ENCODE measurements at regions not wholly inside any gene's neighbourhood (a gene's known extent, or its start where the extent isn't known, plus 50 kb on each side); places are given as distances from the start of the nearest gene placed in this dataset.
"Not testable (repeated sequence)": the region's sequence is repeated elsewhere in the genome, so short reads cannot be mapped to it uniquely, and the experiment has no call there.

DNA sequence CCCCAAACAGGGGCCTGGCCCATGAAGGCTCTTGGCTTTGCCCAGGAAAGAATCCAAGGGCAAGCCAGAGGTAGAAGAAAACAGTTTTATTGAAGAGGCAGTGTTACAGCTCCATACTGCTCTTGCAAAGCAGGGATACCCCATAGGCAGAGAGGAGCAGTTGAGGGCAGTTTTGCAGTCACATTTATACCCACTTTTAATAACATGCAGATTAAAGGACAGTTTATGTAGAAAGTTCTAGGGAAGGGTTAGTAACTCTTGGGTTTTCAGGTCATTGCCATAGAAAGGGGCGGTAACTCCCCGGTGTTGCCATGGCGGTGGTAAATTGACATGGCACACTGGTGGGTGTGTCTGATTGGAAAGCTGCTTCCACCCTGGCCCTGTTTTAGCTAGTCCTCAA lies 80.5 kb upstream of the GNAZ start:
- H3K9me3 ChIP-seq (replicated peaks in 1 of 3): no peaks in the 10 kb centered on the region
- no peak overlapping the region for H3K27ac ChIP-seq
- intact Hi-C loops (cut with DNase I): no loop called here
- no peak overlapping the region for H3K4me3 ChIP-seq
- WGBS, 4 donors: 86 to 96% (median 93%) methylated on average over 3 of the region's 3 CpGs
- no peaks in the 10 kb centered on the region for H3K36me3 ChIP-seq (replicated peaks in 1 of 2)
- H3K27me3 ChIP-seq: no peaks in the 10 kb centered on the region
- no peaks in the 10 kb centered on the region for H3K4me1 ChIP-seq (replicated peaks in 1 of 2)
- TF ChIP-seq, protein P1, sequence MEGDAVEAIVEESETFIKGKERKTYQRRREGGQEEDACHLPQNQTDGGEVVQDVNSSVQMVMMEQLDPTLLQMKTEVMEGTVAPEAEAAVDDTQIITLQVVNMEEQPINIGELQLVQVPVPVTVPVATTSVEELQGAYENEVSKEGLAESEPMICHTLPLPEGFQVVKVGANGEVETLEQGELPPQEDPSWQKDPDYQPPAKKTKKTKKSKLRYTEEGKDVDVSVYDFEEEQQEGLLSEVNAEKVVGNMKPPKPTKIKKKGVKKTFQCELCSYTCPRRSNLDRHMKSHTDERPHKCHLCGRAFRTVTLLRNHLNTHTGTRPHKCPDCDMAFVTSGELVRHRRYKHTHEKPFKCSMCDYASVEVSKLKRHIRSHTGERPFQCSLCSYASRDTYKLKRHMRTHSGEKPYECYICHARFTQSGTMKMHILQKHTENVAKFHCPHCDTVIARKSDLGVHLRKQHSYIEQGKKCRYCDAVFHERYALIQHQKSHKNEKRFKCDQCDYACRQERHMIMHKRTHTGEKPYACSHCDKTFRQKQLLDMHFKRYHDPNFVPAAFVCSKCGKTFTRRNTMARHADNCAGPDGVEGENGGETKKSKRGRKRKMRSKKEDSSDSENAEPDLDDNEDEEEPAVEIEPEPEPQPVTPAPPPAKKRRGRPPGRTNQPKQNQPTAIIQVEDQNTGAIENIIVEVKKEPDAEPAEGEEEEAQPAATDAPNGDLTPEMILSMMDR (IDR thresholded peaks at IDR 0.05): no peak
- TF ChIP-seq POLR2A (IDR thresholded peaks at IDR 0.05): no peak
- DNase-seq: no peak

DNA sequence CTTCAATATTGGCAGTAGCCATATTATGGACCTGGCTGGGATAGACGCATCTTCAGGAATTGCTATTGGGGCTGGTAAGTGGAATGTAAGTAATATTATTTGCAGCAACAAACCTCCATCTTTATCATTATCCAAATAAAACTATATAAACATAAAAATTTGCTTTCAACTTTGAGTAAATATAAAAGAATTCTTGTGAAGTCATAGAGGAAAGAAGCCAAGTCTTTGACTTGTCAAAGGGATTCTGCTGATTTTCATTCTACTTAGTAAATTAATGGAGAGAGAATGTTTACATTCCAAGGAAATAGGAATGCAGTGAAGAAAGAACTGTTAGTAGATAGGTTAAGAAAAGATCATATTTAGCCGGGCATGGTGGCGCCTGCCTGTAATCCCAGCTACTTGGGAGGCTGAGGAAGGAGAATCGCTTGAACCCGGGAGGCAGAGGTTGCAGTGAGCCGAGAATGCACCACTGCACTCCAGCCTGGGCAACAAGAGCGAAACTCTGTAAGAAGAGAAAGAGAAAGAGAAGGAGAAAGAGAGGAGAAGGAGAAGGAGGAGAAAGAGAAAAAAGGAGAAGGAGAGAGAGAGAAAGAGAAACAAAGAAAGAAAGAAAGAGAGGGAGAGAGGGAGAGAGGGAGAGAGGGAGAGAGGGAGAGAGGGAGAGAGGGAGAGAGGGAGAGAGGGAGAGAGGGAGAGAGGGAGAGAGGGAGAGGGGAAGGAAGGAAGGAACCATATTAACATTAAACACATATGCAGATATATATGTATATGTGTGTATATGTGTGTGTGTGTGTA lies 79.4 kb upstream of the GNAZ start:
- H3K4me3 ChIP-seq; H3K9me3 ChIP-seq (replicated peaks in 1 of 3); H3K36me3 ChIP-seq (replicated peaks in 1 of 2); H3K4me1 ChIP-seq (replicated peaks in 1 of 2); intact Hi-C loops (cut with DNase I); DNase-seq; H3K27ac ChIP-seq; H3K27me3 ChIP-seq: not testable (repeated sequence)
- WGBS, 4 donors: 65 to 77% (median 72%) methylated on average over 7 of the region's 7 CpGs

DNA sequence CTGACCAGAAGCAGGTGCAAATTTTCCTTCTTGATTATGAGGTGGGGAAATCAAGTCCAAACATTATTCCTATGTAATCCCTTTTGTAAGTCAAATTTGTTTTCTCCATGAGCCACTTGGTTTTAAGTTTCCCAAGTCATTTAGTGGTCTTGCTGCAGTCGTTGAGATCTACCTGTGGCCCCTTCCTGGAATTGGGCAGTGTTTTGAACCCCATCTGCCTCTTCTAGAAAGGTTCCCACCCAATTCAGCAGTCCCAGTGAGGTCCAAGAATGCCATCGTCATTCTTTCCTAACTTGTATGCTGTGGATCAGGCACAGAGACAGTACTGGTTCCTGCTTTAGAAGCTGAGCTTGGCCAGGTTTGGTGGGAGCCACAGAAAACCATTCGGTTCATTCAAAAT lies 77.8 kb upstream of the GNAZ start:
- WGBS, 4 donors: 51 to 76% (median 59%) methylated on average over 3 of the region's 3 CpGs
- TF ChIP-seq, protein P1 (IDR thresholded peaks at IDR 0.05): no peak
- no peak for TF ChIP-seq POLR2A (IDR thresholded peaks at IDR 0.05)
- intact Hi-C loops (cut with DNase I): no loop called here

DNA sequence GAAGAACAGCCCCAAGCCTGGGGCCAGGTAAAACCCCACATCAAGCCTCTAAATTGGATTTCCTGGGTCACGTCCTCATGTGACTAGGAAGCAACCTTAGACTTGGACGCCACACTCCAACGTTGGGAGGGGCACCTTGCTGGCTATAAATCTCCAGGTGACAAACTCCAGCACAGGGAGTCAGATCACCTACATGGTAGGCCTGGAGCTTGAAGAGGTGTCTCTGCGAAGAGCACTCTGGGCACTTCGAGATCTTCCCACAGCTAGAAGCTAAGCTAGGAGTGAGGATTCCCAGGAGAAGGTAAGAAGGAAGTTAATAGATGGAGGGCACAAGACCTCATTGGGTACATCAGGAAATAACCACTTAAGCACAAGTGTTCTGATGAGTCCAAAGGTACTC lies 77.1 kb upstream of the GNAZ start:
- no peak for DNase-seq
- H3K4me1 ChIP-seq (replicated peaks in 1 of 2): no peaks in the 10 kb centered on the region
- TF ChIP-seq POLR2A (IDR thresholded peaks at IDR 0.05): no peak
- TF ChIP-seq, protein P1 (IDR thresholded peaks at IDR 0.05): no peak
- H3K27ac ChIP-seq: no peak overlapping the region
- intact Hi-C loops (cut with DNase I): no loop called here
- WGBS, 4 donors: 67 to 81% (median 74%) methylated on average over 4 to 5 of the region's 5 CpGs
- H3K36me3 ChIP-seq (replicated peaks in 1 of 2): no peaks in the 10 kb centered on the region
- H3K4me3 ChIP-seq: no peak overlapping the region
- no peaks in the 10 kb centered on the region for H3K27me3 ChIP-seq
- peaks cover 0 to 21% (median 13%) of the 10 kb centered on the region in 3 donors for H3K9me3 ChIP-seq (replicated peaks in 1 of 3)

More for the DNA sequence above, 77.8 kb upstream of the GNAZ start:
- Histone ChIP-seq H3K36me3 (replicated peaks in 1 of 2) (no peaks in the 10 kb centered on the region), H3K4me3 (no peak overlapping the region), H3K9me3 (replicated peaks in 1 of 3) (peaks cover 0 to 16% (median 6%) of the 10 kb centered on the region in 3 donors), H3K27me3 (no peaks in the 10 kb centered on the region), H3K4me1 (replicated peaks in 1 of 2) (no peaks in the 10 kb centered on the region), H3K27ac (no peak overlapping the region)
- no peak for DNase-seq

DNA sequence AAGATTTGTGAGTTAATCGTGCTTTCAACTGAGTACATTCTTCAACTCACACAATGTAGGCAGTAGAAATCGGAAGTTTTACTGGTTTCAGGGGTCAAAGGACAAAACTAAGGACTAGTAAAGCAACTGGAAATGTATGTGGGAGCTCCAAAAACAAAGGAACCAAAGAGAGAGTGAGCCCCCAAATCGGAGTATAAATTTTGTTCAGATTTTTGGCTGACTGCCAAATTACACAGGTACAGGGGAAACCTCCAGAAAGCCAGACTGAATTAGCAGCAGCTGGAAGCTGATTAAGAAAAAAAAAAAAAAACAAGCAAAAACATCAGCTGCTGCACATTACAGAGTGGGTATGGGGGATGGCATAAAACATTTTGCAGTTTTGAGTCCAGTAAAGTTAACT lies 75.2 kb upstream of the GNAZ start:
- no peak overlapping the region for H3K27ac ChIP-seq
- TF ChIP-seq, protein P1 (IDR thresholded peaks at IDR 0.05): no peak
- no peak for TF ChIP-seq POLR2A (IDR thresholded peaks at IDR 0.05)
- H3K36me3 ChIP-seq (replicated peaks in 1 of 2): no peaks in the 10 kb centered on the region
- WGBS, 4 donors: 60 to 75% (median 64%) methylated on average over 3 of the region's 3 CpGs
- no peak for DNase-seq
- H3K4me1 ChIP-seq (replicated peaks in 1 of 2): no peaks in the 10 kb centered on the region
- no peaks in the 10 kb centered on the region for H3K27me3 ChIP-seq
- intact Hi-C loops (cut with DNase I): no loop called here
- H3K4me3 ChIP-seq: no peak overlapping the region
- peaks cover 0 to 21% (median 19%) of the 10 kb centered on the region in 3 donors for H3K9me3 ChIP-seq (replicated peaks in 1 of 3)

Measured in adrenal gland (tissue), 9 donors.